GM18507 (cell line): ENCODE measurements at regions not wholly inside any gene's neighbourhood (a gene's known extent, or its start where the extent isn't known, plus 50 kb on each side); places are given as distances from the start of the nearest gene placed in this dataset.
"Not testable (repeated sequence)": the region's sequence is repeated elsewhere in the genome, so short reads cannot be mapped to it uniquely, and the experiment has no call there.

Source experiments
- DNase-seq: peaks from one replicate; pipeline ENCODE4 v3.0.0; 2011; ENCODE audit warnings: low read depth; ENCODE audit not compliant: insufficient read length; ENCODE audit errors: extremely low spot score
- FAIRE-seq: peaks from 2 replicates; lab custom pipeline; 2011; peaks lifted over from hg19 to GRCh38; lab: Jason Lieb, UNC

- no peak for FAIRE-seq
These were observed 249.0 kb downstream of the MEF2C start for GRCh38 chr5:88634014-88634413.

DNA sequence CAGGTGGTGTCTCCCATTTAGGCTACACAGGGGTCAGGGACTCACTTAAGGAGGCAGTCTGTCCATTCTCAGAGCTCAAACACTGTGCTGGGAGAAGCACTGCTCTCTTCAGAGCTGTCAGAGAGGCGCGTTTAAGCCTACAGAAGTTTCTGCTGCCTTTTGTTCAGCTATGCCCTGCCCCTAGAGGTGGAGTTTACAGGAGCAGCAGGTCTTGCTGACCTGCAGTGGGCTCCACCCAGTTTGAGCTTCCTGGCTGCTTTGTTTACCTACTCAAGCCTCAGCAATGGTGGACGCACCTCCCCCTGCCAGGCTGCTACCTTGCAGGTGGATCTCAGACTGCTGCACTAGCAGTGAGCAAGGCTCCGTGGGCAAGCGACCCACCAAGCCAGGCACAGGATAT, 260.1 kb downstream of the MEF2C start:
- not testable (repeated sequence) for DNase-seq, FAIRE-seq

More at GRCh38 chr5:88634014-88634413, 249.0 kb downstream of the MEF2C start:
- no peak for DNase-seq

- DNase-seq, FAIRE-seq: not testable (repeated sequence)
These were observed 267.2 kb downstream of the MEF2C start for GRCh38 chr5:88615767-88616166.

- FAIRE-seq (no peak), DNase-seq (no peak)
These were observed 269.9 kb downstream of the MEF2C start for GRCh38 chr5:88613051-88613450.

GRCh38 chr5:88610586-88610985, 272.4 kb downstream of the MEF2C start:
- no peak for DNase-seq
- no peak for FAIRE-seq

- no peak for DNase-seq
- no peak for FAIRE-seq
These were observed 275.5 kb downstream of the MEF2C start for GRCh38 chr5:88607492-88607891.

DNA sequence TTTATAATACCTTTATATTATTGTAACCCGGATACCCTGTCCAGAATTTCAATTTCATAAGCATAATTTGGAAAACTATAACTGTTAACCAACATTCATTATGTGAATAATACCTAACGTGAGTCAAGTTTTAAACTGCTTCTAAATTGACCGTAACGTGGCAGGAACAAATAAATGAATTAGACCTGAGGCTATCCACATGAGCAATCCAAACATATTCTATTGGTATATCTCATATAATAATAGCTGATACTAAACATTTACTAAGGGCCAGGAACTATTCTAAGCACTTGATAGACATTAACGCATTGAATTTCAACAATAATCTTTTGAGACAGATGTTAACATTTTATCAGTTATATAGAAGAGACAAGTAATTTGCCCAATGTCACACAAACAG, 276.4 kb downstream of the MEF2C start:
- FAIRE-seq (no peak), DNase-seq (no peak)

DNA sequence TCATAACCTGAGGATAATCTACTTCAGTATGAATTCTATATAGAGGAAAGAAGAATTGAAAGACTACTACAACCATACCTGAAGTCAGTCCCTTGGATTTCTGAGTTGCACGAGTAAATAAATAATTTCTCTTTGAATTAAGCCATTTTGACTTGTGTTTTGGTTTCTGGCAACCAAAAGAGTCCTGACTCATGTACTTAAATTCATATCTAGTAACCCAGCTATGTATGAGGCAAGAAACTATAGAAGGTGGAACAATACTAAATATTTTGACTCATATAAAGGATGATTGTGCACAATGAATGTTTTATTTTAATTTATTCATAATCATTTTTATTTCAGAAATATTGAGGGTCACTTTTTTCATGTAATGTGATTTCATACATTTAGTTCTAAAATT, 276.8 kb downstream of the MEF2C start:
- DNase-seq (no peak), FAIRE-seq (no peak)

- FAIRE-seq (peak; percentile 39), DNase-seq (no peak)
These were observed 280.4 kb downstream of the MEF2C start for GRCh38 chr5:88602584-88602983.

GRCh38 chr5:88594441-88594840, 288.5 kb downstream of the MEF2C start:
- DNase-seq (no peak), FAIRE-seq (no peak)

- DNase-seq (no peak), FAIRE-seq (no peak)
These were observed 294.4 kb downstream of the MEF2C start for GRCh38 chr5:88588609-88589008.

GRCh38 chr5:88583471-88583870, 299.5 kb downstream of the MEF2C start:
- FAIRE-seq, result no peak

DNA sequence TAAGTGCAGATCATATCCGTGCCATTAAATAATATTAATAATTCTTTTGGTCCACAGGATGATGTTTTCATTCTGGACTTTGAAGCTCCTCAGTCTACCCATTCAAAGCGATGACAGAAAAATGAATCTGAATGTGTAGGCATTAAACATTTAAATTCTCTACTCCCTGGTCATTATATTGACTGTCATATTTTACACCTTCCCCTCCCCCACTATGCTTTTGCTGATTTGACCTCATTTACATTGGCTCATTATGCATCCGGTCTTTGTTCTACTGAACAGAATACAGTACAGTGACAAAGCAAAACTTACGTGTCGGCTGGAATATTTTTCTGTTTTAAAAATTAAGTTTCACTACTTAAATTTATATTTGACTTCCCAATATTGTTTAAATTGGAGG, 289.7 kb upstream of the TMEM161B start:
- FAIRE-seq (no peak), DNase-seq (no peak)

More at GRCh38 chr5:88583471-88583870, 299.5 kb downstream of the MEF2C start:
- no peak for DNase-seq

GRCh38 chr5:88557881-88558280, 289.2 kb upstream of the TMEM161B start:
- DNase-seq (no peak), FAIRE-seq (no peak)

- no peak for DNase-seq
- no peak for FAIRE-seq
These were observed 288.5 kb upstream of the TMEM161B start for GRCh38 chr5:88557131-88557530.

GRCh38 chr5:88556406-88556805, 287.8 kb upstream of the TMEM161B start:
- FAIRE-seq (no peak), DNase-seq (no peak)

DNA sequence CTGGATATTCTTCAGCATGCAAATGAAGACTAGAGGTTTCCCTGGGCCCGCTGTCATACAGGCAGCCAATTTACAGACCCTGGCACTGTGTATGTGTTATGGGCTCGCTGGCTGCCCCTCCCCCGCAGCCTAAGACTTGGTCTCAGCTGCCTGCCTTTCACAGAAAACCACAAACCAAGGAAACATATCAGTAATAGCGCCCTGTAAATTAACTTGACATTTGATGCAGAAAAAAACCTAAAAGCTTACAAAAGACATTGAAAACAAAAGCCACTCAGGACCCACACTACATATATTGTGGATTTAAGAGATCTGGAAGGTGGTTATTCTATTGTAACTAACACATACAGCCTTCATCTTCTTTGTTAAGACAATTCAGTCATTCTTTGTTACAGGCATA, 287.0 kb upstream of the TMEM161B start:
- FAIRE-seq (no peak), DNase-seq (no peak)

GRCh38 chr5:88553986-88554385, 285.3 kb upstream of the TMEM161B start:
- DNase-seq (no peak), FAIRE-seq (no peak)

- DNase-seq (no peak), FAIRE-seq (no peak)
These were observed 284.7 kb upstream of the TMEM161B start for GRCh38 chr5:88553136-88553875.

DNA sequence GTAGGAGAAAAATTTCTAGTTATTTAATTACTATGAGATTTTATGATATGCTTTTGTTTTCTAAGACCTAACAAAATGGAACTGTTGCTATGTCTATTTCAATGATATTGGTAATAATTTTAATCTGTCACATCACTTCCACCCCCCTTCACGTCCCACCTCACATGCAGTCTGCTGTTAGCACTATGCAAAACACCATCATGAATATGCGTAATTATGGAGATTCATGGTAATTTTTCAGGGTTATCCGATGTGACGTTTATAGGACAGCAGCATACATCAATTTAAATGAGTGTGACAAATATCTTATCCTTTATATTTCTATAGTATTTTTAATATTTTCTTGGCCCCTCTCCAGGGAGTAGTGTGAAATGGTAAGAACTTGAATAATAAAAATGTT, 283.8 kb upstream of the TMEM161B start:
- FAIRE-seq, result no peak
- no peak for DNase-seq

DNA sequence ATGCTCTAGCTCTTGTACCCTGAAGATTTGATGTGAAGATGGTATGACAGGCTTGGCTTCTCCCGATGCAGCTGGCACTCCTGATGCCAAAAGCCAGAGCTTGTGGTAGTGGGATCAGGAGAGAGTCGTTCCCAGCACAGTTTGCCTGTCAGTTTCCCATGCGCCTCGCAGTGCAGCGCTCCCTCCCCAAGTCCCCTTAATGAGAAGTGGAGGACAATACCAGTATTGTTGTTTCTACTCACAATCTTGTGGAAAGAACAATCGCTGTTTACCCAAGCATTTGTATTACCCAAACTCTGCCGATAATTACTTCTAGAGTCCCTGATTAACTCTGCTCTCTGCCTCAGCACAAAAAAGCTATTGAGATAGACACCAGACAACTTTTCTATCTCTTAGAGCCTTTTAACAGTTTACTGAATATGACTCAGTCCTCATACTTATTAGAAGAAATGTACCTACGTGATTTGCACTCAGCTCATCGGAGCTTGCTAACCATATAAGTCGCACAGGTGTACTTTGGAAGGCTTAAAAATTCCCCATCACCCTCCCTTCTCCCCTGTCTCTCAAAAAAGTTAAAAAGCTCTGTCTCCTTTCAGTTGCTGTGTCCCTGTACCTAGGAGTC, 283.2 kb upstream of the TMEM161B start:
- no peak for FAIRE-seq
- no peak for DNase-seq
